GM18873 (cell line): ENCODE measurements at regions not wholly inside any gene's neighbourhood (a gene's known extent, or its start where the extent isn't known, plus 50 kb on each side); places are given as distances from the start of the nearest gene placed in this dataset.
"Not testable (repeated sequence)": the region's sequence is repeated elsewhere in the genome, so short reads cannot be mapped to it uniquely, and the experiment has no call there.

Experiments used
- ATAC-seq: cut with Tn5 transposase; IDR thresholded peaks from one replicate; pipeline ENCODE4 v1.9.1; 2021; ENCODE audit warnings: mild to moderate bottlenecking, moderate library complexity, moderate number of reproducible peaks; ENCODE audit not compliant: unreplicated experiment, low FRiP score

GRCh38 chr4:18197467-18197866 is 175.9 kb upstream of the LCORL start:
- ATAC-seq = no peak

GRCh38 chr4:18194278-18194677 is 172.7 kb upstream of the LCORL start:
- ATAC-seq = no peak

GRCh38 chr4:18192901-18193300 is 171.3 kb upstream of the LCORL start:
- no peak for ATAC-seq

GRCh38 chr4:18185491-18185890 is 163.9 kb upstream of the LCORL start:
- ATAC-seq = no peak

GRCh38 chr4:18180892-18181291 is 159.3 kb upstream of the LCORL start:
- ATAC-seq = no peak

GRCh38 chr4:18180122-18180521 is 158.6 kb upstream of the LCORL start:
- ATAC-seq = no peak

GRCh38 chr4:18171896-18172295 is 150.3 kb upstream of the LCORL start:
- no peak for ATAC-seq

- no peak for ATAC-seq
Observed at GRCh38 chr4:18167831-18168230, 146.3 kb upstream of the LCORL start.

GRCh38 chr4:18166925-18167324 is 145.4 kb upstream of the LCORL start:
- ATAC-seq = no peak

- ATAC-seq = no peak
Observed at GRCh38 chr4:18162453-18162852, 140.9 kb upstream of the LCORL start.

- not testable (repeated sequence) for ATAC-seq
Observed at GRCh38 chr4:18159117-18159912, 137.8 kb upstream of the LCORL start.

GRCh38 chr4:18155067-18156041 is 133.8 kb upstream of the LCORL start:
- ATAC-seq = no peak

- ATAC-seq = no peak
Observed at GRCh38 chr4:18138076-18138665, 116.6 kb upstream of the LCORL start.

GRCh38 chr4:18134111-18134510 is 112.6 kb upstream of the LCORL start:
- ATAC-seq = no peak

- no peak for ATAC-seq
Observed at GRCh38 chr4:18130256-18130655, 108.7 kb upstream of the LCORL start.

- no peak for ATAC-seq
Observed at GRCh38 chr4:18128241-18128640, 106.7 kb upstream of the LCORL start.

- no peak for ATAC-seq
Observed at GRCh38 chr4:18127030-18127429, 105.5 kb upstream of the LCORL start.

- no peak for ATAC-seq
Observed at GRCh38 chr4:18113710-18114331, 92.3 kb upstream of the LCORL start.

- ATAC-seq = no peak
Observed at GRCh38 chr4:18111081-18111480, 89.5 kb upstream of the LCORL start.

- ATAC-seq = no peak
Observed at GRCh38 chr4:18110099-18110498, 88.5 kb upstream of the LCORL start.

- ATAC-seq = no peak
Observed at GRCh38 chr4:18109676-18110075, 88.1 kb upstream of the LCORL start.
